NT2/D1 (cell line): ENCODE measurements at regions not wholly inside any gene's neighbourhood (a gene's known extent, or its start where the extent isn't known, plus 50 kb on each side); places are given as distances from the start of the nearest gene placed in this dataset.

Experiments used
- DNase-seq: peaks from one replicate; pipeline ENCODE4 v3.0.0-alpha.2; 2011; ENCODE audit warnings: low read depth, low spot score
- H3K27me3 ChIP-seq: 2 replicates; pipeline ENCODE4 v1.6.0; 2011; ENCODE audit warnings: mild to moderate bottlenecking; ENCODE audit not compliant: insufficient read length, insufficient read depth
- H3K36me3 ChIP-seq: 2 replicates; pipeline ENCODE4 v1.6.1; 2011; ENCODE audit warnings: mild to moderate bottlenecking, low read length, mixed read lengths; ENCODE audit not compliant: insufficient read depth, insufficient read length
- H3K4me1 ChIP-seq: 2 replicates; pipeline ENCODE4 v1.5.1; 2011; ENCODE audit not compliant: insufficient read depth, insufficient read length
- H3K4me3 ChIP-seq: 2 replicates; pipeline ENCODE4 v1.5.1; 2011; ENCODE audit warnings: low read depth; ENCODE audit not compliant: insufficient read length
- H3K9ac ChIP-seq: 2 replicates; pipeline ENCODE4 v1.6.0; 2011; ENCODE audit warnings: low read depth; ENCODE audit not compliant: insufficient read length
- H3K9me3 ChIP-seq: 2 replicates; pipeline ENCODE4 v1.5.1; 2011; ENCODE audit warnings: mild to moderate bottlenecking, low read length; ENCODE audit not compliant: insufficient read depth
- SUZ12 ChIP-seq: IDR thresholded peaks from 2 replicates; pipeline ENCODE4 v1.6.1; 2011; ENCODE audit not compliant: insufficient read length, insufficient read depth; ENCODE audit errors: extremely low read depth
- YY1 ChIP-seq: IDR thresholded peaks from 2 replicates; pipeline ENCODE4 v1.6.1; 2011; ENCODE audit not compliant: insufficient read length, insufficient read depth
- ZNF274 ChIP-seq: IDR thresholded peaks from 2 replicates; pipeline ENCODE4 v1.6.1; 2011; ENCODE audit warnings: mild to moderate bottlenecking, low read depth, low read length

DNA sequence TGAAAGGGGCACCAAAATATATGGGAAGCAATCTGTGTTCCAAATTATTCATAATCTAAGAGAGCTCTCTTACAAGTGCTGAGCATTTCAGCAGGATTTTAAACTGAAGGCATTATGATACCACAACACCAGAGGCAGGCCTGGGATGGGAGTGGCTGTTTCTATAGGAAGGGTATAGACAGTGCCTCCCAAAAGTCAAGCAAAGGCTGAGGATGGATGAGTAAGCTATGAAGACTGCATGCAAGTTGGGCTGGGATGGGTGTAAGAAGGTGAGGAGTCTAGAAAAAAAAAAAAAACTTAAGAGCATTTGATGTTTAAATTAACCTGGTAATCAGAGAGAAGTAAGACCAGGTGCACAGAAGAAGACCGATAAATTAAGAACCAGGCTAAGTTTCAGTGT is 132.5 kb downstream of the OSR1 start:
- peaks cover 4% of the 10 kb centered on the region for H3K4me1 ChIP-seq
- DNase-seq, result no peak
- no peak overlapping the region for H3K4me3 ChIP-seq
- H3K36me3 ChIP-seq, result no peaks in the 10 kb centered on the region
- no peaks in the 10 kb centered on the region for H3K9me3 ChIP-seq
- H3K27me3 ChIP-seq, result no peaks in the 10 kb centered on the region
- H3K9ac ChIP-seq, result no peak overlapping the region
- TF ChIP-seq SUZ12 (no peak), YY1 (no peak), ZNF274 (no peak)

DNA sequence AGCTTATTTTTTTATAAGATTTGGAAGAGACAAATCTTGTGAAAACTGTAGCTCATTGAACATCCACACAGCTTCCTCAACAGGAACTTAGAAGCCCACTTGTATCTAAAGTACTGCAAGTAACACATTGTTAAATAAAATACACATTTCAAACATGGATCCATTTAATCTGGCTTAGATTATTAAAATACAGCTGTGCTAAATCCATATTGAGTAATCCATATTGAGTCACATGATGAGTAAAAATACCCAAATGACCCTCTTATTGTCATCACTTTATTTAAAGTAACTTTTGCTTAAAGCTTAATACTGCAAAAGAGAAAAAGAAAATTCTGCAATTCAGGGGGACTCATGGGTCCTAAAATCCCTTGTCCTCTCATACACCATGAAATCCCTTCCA is 133.3 kb downstream of the OSR1 start:
- Histone ChIP-seq H3K4me1 (peaks cover 4% of the 10 kb centered on the region), H3K27me3 (no peaks in the 10 kb centered on the region), H3K9ac (no peak overlapping the region), H3K36me3 (no peaks in the 10 kb centered on the region), H3K4me3 (no peak overlapping the region), H3K9me3 (no peaks in the 10 kb centered on the region)
- DNase-seq, result no peak
- TF ChIP-seq SUZ12, result no peak
- TF ChIP-seq ZNF274, result no peak
- no peak for TF ChIP-seq YY1

DNA sequence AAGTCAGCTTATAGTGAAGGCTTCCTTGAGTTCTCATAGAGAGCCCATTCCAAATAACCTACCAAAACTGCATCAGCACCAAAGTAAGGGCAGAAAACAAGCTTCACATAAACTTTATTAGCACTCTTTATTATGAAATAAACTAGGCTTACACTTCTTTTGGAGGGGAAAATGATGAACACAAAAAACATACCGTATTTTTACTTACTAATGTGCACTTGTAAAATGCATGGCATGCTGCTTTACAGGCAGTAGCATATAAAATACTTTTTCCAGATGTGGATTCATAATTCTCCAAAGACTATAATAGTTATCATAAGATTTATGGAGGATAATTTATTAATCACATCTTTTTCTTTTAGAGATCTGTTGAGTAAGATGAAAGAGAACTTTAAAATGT is 133.9 kb downstream of the OSR1 start:
- DNase-seq, result no peak
- H3K9me3 ChIP-seq, result no peaks in the 10 kb centered on the region
- no peak overlapping the region for H3K4me3 ChIP-seq
- no peak for TF ChIP-seq YY1
- TF ChIP-seq ZNF274, result no peak
- TF ChIP-seq SUZ12, result no peak
- peaks cover 4% of the 10 kb centered on the region for H3K4me1 ChIP-seq
- no peaks in the 10 kb centered on the region for H3K27me3 ChIP-seq
- no peaks in the 10 kb centered on the region for H3K36me3 ChIP-seq
- no peak overlapping the region for H3K9ac ChIP-seq

DNA sequence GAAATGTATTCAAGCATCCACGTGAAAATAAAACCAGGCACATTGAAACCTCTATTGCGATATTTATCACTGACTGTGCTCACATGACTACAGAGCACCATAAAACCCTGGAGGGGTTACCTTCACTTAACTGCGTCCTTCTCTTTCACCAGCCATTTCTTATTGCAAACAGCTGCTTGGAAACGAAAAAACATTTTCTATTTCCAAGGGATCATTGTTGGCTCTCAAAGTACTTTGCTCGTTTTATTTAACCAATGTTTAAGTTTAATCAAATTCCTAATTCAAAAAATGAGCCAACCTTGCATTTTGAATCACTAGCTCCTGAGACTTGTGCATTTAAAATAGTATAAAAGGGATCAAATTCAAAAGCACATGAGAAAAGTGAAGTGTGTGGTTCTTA is 134.4 kb downstream of the OSR1 start:
- Histone ChIP-seq H3K9ac (no peak overlapping the region), H3K4me3 (no peak overlapping the region), H3K4me1 (peaks cover 4% of the 10 kb centered on the region), H3K27me3 (no peaks in the 10 kb centered on the region), H3K9me3 (no peaks in the 10 kb centered on the region), H3K36me3 (no peaks in the 10 kb centered on the region)
- TF ChIP-seq YY1 (no peak), SUZ12 (no peak), ZNF274 (no peak)
- no peak for DNase-seq

DNA sequence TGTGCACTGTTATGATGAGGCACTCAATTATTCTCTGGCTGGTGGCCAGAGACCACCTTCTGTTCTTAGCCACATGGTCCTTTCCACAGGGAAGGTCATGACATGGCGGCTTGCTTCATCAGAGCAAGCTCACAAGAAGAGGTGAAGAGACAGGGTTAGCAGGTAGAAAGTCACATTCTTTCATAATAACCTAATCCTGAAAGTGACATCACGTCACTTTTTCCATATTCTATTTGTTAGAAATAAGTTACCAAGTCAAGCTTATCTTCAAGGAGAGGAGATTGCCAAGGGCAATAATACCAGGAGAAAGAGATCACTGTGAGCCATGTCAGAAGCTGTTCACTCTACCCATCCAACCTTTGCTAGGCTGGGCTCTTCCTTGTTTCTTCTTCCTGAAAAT is 139.4 kb downstream of the OSR1 start:
- no peak for TF ChIP-seq YY1
- no peak for TF ChIP-seq SUZ12
- TF ChIP-seq ZNF274, result no peak

DNA sequence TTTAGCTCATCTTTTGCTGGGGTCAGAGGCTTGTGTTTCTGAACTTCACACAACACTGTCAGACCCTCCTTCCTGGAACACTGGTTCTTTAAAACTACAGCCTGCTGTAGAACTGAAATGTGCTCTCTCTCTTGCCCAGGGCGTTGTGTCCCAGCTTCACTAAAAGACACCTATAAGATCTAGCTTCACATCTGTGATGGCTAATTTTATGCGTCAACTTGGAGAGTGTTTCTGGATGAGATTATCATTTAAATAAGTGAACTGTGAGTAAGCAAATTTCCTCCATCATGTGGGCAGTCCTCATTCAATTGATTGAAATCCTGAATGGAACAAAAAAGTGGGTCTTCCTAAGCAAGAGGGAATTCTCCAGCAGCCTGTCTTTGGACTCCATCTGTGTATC is 140.3 kb downstream of the OSR1 start:
- H3K9ac ChIP-seq, result no peak overlapping the region
- no peak for DNase-seq
- no peaks in the 10 kb centered on the region for H3K36me3 ChIP-seq
- no peaks in the 10 kb centered on the region for H3K27me3 ChIP-seq
- no peaks in the 10 kb centered on the region for H3K4me1 ChIP-seq
- TF ChIP-seq ZNF274, result no peak
- TF ChIP-seq SUZ12, result no peak
- no peak for TF ChIP-seq YY1
- H3K4me3 ChIP-seq, result no peak overlapping the region
- no peaks in the 10 kb centered on the region for H3K9me3 ChIP-seq

More for the DNA sequence above, 139.4 kb downstream of the OSR1 start:
- DNase-seq, result no peak
- Histone ChIP-seq H3K4me1 (no peaks in the 10 kb centered on the region), H3K27me3 (no peaks in the 10 kb centered on the region), H3K9ac (no peak overlapping the region), H3K9me3 (no peaks in the 10 kb centered on the region), H3K36me3 (no peaks in the 10 kb centered on the region), H3K4me3 (no peak overlapping the region)

DNA sequence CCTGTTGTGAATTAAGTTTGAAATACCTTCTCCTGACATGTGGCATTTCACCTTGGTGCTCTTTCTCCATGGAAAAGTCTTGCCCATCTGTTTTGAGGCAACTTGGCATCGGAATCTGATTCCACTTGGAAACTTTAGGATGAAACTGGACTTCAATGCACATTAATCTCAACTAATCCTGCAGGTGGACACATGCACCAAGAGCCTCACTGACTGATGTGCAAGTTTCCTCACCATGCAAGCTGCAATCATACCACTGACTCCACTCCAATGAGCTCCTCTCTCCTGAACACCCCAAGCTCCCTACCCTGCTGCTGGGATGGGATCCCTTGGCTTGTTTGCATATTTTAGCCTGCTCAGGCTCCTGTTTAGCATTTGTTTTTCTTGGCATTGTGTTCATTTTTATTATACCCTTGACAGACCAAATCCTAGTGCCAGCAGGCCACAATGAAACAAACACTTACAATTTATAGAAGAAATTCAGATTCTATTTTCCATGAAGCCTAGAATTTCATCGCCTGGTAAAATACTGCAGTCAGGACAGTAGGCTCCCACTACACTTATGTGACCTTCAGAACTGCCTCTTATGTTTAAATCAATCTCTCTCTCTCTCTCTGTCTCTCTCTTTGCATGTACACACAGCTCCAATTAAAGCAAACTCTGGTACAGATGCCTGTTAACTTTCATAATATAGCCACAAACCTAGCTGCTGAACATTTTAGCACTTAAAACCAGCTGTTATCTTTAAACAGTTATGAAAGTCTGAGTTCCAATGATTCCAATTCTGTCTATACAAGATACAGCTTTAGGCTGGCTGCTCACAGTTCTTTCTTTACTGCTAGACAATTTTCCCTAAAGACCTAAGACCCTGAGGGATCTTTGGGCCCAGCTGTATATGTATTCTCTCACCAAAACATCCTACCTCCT is 141.5 kb downstream of the OSR1 start:
- Histone ChIP-seq H3K4me1 (no peaks in the 10 kb centered on the region), H3K9ac (no peak overlapping the region), H3K9me3 (no peaks in the 10 kb centered on the region), H3K36me3 (no peaks in the 10 kb centered on the region), H3K4me3 (no peak overlapping the region), H3K27me3 (no peaks in the 10 kb centered on the region)
- no peak for DNase-seq
- TF ChIP-seq SUZ12 (no peak), ZNF274 (no peak), YY1 (no peak)
